CD4-positive, CD25-positive, alpha-beta regulatory T cell (primary cell): ENCODE measurements at regions not wholly inside any gene's neighbourhood (a gene's known extent, or its start where the extent isn't known, plus 50 kb on each side); places are given as distances from the start of the nearest gene placed in this dataset.

Experiments used
- ATAC-seq, 2 donors: fragments of 150-1000 bp; cut with Tn5 transposase; one replicate each; pipeline ENCODE4 v1.10.0; 2021; ENCODE audit warnings: low read depth in 2 of 2, moderate number of reproducible peaks in 2 of 2, moderate library complexity in 1 of 2
- DNase-seq, 3 donors: peaks; one replicate each; pipeline versions ENCODE4 v3.0.0 to v3.0.0-alpha.2; 2012 to 2022; ENCODE audit warnings: mixed read lengths in 1 of 3
- H3K27ac ChIP-seq: one replicate; pipeline ENCODE4 v1.7.0; 2013; ENCODE audit warnings: mild to moderate bottlenecking, low read length; ENCODE audit not compliant: insufficient read depth, poor library complexity, severe bottlenecking
- H3K27me3 ChIP-seq: one replicate; pipeline ENCODE4 v1.7.0; 2013; ENCODE audit warnings: low read length; ENCODE audit not compliant: control insufficient read depth, insufficient read depth
- H3K36me3 ChIP-seq: one replicate; pipeline ENCODE4 v1.7.0; 2013; ENCODE audit warnings: mild to moderate bottlenecking, low read length, moderate library complexity; ENCODE audit not compliant: control insufficient read depth, insufficient read depth
- H3K4me1 ChIP-seq: 2 replicates; pipeline ENCODE4 v1.7.0; 2013; ENCODE audit warnings: mild to moderate bottlenecking, low read length; ENCODE audit not compliant: insufficient read depth, control insufficient read depth, poor library complexity, severe bottlenecking
- H3K4me3 ChIP-seq: one replicate; pipeline ENCODE4 v1.7.0; 2013; ENCODE audit warnings: low read depth, mild to moderate bottlenecking, low read length, moderate library complexity
- H3K9me3 ChIP-seq, 2 experiments: 1 replicate in 1 of 2; 2 replicates in 1 of 2; pipeline ENCODE4 v1.7.0; 2013; ENCODE audit warnings: low read length in 2 of 2, mild to moderate bottlenecking in 1 of 2, moderate library complexity in 1 of 2; ENCODE audit not compliant: control insufficient read depth in 2 of 2
- H3K27ac Mint-ChIP-seq, 3 donors: one replicate each; pipeline ENCODE4 v1.8.0; 2020 to 2022; ENCODE audit warnings: mild to moderate bottlenecking in 3 of 3, mixed read lengths in 3 of 3, moderate library complexity in 2 of 3
- H3K27me3 Mint-ChIP-seq: one replicate; pipeline ENCODE4 v1.8.0; 2022; ENCODE audit warnings: mild to moderate bottlenecking, mixed read lengths
- H3K36me3 Mint-ChIP-seq: one replicate; pipeline ENCODE4 v1.8.0; 2020; ENCODE audit warnings: mixed read lengths
- H3K4me1 Mint-ChIP-seq, 4 donors: one replicate each; pipeline ENCODE4 v1.8.0; 2020 to 2022; ENCODE audit warnings: mixed read lengths in 4 of 4, mild to moderate bottlenecking in 1 of 4
- H3K4me3 Mint-ChIP-seq, 4 donors: one replicate each; pipeline ENCODE4 v1.8.0; 2020 to 2022; ENCODE audit warnings: mild to moderate bottlenecking in 4 of 4, mixed read lengths in 4 of 4, moderate library complexity in 3 of 4
- H3K9me3 Mint-ChIP-seq, 7 donors: one replicate each; pipeline ENCODE4 v1.8.0; 2020 to 2022; ENCODE audit warnings: mixed read lengths in 7 of 7, mild to moderate bottlenecking in 3 of 7, moderate library complexity in 2 of 7

GRCh38 chr1:187621951-187622350, 793.2 kb downstream of the PLA2G4A start:
- Mint-ChIP-seq H3K9me3 (peaks cover 2 to 16% (median 5%) of the 10 kb centered on the region in 7 donors), H3K27ac (no peak overlapping the region), H3K4me1 (no peaks in the 10 kb centered on the region), H3K4me3 (no peak overlapping the region), H3K27me3 (no peaks in the 10 kb centered on the region), H3K36me3 (no peaks in the 10 kb centered on the region)
- H3K9me3 ChIP-seq = peaks cover 0 to 1% of the 10 kb centered on the region in 2 experiments
- H3K27me3 ChIP-seq = no peaks in the 10 kb centered on the region
- DNase-seq (no peak), ATAC-seq (no peak)
- H3K4me1 ChIP-seq = no peaks in the 10 kb centered on the region
- no peaks in the 10 kb centered on the region for H3K36me3 ChIP-seq
- no peak overlapping the region for H3K4me3 ChIP-seq
- H3K27ac ChIP-seq = no peak overlapping the region

DNA sequence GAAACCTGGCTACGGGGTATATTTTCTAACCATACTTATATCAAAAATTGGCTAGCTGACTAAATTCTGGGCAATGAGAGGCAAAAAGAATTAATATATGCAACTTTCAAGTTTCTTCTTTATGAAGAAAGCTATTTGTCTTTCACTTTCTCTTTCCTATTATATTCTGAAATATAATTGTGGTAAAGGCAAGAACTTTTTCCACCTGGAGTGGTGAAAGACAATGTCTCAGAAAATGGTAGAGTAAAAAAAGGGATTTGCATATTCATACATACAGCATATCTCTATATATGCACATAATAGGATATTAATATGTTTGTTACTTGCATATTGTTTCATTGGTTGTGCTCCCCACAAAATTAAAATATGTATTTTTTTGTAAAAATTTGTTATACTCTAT, 793.8 kb downstream of the PLA2G4A start:
- H3K27ac ChIP-seq = no peak overlapping the region
- H3K27me3 Mint-ChIP-seq = no peaks in the 10 kb centered on the region
- H3K4me1 ChIP-seq = no peaks in the 10 kb centered on the region
- DNase-seq (no peak), ATAC-seq (no peak)
- H3K4me3 ChIP-seq = no peak overlapping the region
- peaks cover 0 to 1% of the 10 kb centered on the region in 2 experiments for H3K9me3 ChIP-seq
- H3K27me3 ChIP-seq = no peaks in the 10 kb centered on the region
- no peaks in the 10 kb centered on the region for H3K4me1 Mint-ChIP-seq
- H3K36me3 Mint-ChIP-seq = no peaks in the 10 kb centered on the region
- H3K36me3 ChIP-seq = no peaks in the 10 kb centered on the region
- no peak overlapping the region for H3K27ac Mint-ChIP-seq
- peaks cover 2 to 12% (median 6%) of the 10 kb centered on the region in 7 donors for H3K9me3 Mint-ChIP-seq
- H3K4me3 Mint-ChIP-seq = no peak overlapping the region

DNA sequence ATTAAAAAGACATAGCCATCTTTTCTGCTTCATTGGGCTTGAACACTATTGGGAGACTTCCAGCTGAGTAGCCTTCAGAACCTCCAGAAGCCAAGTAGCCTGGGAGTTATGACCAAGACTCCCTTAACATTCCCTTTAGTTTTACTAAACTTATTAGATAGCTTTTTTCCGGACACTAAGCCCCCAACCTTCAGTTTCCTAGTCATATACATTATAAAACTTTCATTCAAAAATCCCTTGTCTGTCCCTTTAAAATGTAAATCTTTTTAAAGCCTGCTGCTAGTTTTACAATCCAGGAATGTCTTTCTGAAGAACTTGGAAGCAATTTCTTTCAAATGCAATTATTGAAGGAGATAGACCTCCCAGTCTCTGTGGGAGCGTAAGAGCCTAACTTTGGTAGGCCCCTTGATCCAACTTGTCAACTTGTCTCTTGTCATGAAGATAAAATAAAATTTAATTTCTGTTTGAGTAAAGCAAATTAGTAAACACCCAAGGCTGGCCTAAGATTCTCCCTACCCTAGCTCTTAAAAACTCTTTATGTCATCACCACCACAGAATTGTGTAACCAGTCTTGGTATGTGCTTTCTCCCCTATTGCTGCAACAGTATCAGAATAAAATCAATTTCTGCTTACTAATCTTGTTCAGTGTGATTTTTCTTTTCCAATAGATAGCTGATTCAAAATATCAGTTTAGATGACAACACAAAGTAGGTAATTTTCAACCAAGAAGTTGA, 796.2 kb downstream of the PLA2G4A start:
- ATAC-seq (no peak), DNase-seq (no peak)
- Mint-ChIP-seq H3K36me3 (no peaks in the 10 kb centered on the region), H3K4me3 (no peak overlapping the region), H3K4me1 (no peaks in the 10 kb centered on the region), H3K27me3 (no peaks in the 10 kb centered on the region), H3K9me3 (peaks cover 3 to 10% (median 4%) of the 10 kb centered on the region in 7 donors), H3K27ac (no peak overlapping the region)
- no peak overlapping the region for H3K27ac ChIP-seq
- no peak overlapping the region for H3K4me3 ChIP-seq
- H3K9me3 ChIP-seq = peaks cover 0 to 1% of the 10 kb centered on the region in 2 experiments
- H3K36me3 ChIP-seq = no peaks in the 10 kb centered on the region
- no peaks in the 10 kb centered on the region for H3K4me1 ChIP-seq
- H3K27me3 ChIP-seq = no peaks in the 10 kb centered on the region

DNA sequence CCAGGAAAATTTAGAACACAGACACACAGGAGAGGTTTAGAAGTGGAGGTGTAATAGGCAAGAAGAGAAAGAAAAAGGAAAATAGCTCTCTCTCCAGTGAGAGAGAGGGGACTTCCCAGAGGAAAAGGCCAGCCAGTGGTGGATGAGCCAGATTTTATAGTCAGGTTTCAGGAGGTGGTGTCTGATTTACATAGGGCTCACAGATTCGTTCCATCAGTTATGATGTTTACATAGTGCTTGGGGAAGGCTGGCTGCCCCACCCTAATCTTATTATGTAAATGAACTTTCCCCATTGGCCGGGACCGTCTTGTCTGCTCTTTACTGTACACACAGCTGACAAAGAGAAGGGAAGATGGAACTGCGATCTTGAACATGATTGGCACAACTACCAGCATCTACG, 797.3 kb downstream of the PLA2G4A start:
- ATAC-seq = no peak
- no peaks in the 10 kb centered on the region for H3K4me1 ChIP-seq
- no peak for DNase-seq
- H3K9me3 ChIP-seq = peaks cover 0 to 1% of the 10 kb centered on the region in 2 experiments
- Mint-ChIP-seq H3K9me3 (peaks cover 1 to 16% (median 5%) of the 10 kb centered on the region in 7 donors), H3K36me3 (no peaks in the 10 kb centered on the region), H3K4me1 (no peaks in the 10 kb centered on the region), H3K27ac (no peak overlapping the region), H3K4me3 (no peak overlapping the region), H3K27me3 (no peaks in the 10 kb centered on the region)
- no peak overlapping the region for H3K4me3 ChIP-seq
- H3K27me3 ChIP-seq = no peaks in the 10 kb centered on the region
- no peak overlapping the region for H3K27ac ChIP-seq
- no peaks in the 10 kb centered on the region for H3K36me3 ChIP-seq

- Histone ChIP-seq H3K36me3 (no peaks in the 10 kb centered on the region), H3K4me1 (no peaks in the 10 kb centered on the region), H3K9me3 (peaks cover under 1 to 8% of the 10 kb centered on the region in 2 experiments), H3K27ac (no peak overlapping the region), H3K27me3 (no peaks in the 10 kb centered on the region), H3K4me3 (no peak overlapping the region)
- Mint-ChIP-seq H3K4me1 (no peaks in the 10 kb centered on the region), H3K4me3 (no peak overlapping the region), H3K27me3 (no peaks in the 10 kb centered on the region), H3K36me3 (no peaks in the 10 kb centered on the region), H3K9me3 (peaks cover 1 to 23% (median 4%) of the 10 kb centered on the region in 7 donors), H3K27ac (no peak overlapping the region)
- ATAC-seq = no peak
- no peak for DNase-seq
Measured at GRCh38 chr1:187627516-187627915, 798.8 kb downstream of the PLA2G4A start.

DNA sequence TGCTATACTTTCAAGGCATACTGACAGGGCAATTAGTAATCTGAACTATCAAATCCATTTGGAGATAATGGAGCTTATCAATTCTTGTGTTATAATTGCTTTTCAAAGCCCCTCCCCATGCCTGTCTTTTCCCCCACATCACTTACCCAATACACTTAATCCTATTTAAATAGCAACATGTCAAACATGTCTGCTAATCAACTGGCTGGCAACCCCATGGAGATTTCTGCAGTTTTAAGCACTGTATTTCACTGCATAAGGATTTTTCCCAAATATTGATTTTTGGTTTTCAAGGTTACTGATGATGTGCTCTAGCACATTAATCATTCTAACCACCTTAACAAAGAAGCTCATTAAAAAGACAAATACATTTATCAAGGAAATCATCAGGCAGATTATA, 800.3 kb downstream of the PLA2G4A start:
- Histone ChIP-seq H3K36me3 (no peaks in the 10 kb centered on the region), H3K27me3 (no peaks in the 10 kb centered on the region), H3K27ac (no peak overlapping the region), H3K9me3 (peaks cover 0 to 8% of the 10 kb centered on the region in 2 experiments), H3K4me3 (no peak overlapping the region), H3K4me1 (no peaks in the 10 kb centered on the region)
- H3K4me3 Mint-ChIP-seq = no peak overlapping the region
- H3K4me1 Mint-ChIP-seq = no peaks in the 10 kb centered on the region
- H3K27me3 Mint-ChIP-seq = no peaks in the 10 kb centered on the region
- DNase-seq (no peak), ATAC-seq (no peak)
- peaks cover 1 to 23% (median 4%) of the 10 kb centered on the region in 7 donors for H3K9me3 Mint-ChIP-seq
- H3K36me3 Mint-ChIP-seq = no peaks in the 10 kb centered on the region
- H3K27ac Mint-ChIP-seq = no peak overlapping the region

DNA sequence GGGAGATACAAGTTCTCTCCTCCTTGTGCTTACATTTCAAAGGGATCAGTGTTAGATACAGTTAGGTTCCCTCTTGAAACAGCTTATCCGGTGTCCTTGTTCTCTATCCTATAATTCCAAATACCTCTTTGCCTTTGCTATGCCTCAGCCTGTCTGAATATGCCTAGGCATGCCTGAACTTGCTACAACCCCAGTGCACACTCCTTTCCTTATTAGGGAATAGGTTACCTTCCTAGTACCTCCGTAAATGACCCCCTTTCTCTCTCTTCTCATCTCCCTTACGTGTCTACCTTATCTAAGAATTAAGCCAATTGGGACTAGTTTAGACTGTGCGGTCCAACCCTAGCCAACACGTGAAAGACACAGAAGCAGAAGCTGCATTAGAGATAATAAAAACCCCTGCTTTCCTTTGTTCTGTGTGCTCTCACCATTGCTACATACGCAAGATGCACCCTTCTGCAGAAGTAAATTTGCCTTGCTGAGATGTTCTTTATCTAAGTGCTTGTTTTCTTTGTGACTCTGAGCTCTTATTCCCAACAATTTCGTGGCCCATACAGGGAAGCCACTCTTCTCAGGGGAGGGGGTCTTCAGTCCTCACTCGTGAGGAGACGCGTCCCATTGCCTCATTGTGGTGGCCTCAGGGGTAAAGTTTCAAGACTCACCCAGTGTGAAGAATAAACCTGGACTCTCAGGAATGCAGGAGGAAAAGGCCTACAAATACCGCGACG, 802.1 kb downstream of the PLA2G4A start:
- H3K4me1 ChIP-seq = no peaks in the 10 kb centered on the region
- peaks cover 0 to 8% of the 10 kb centered on the region in 2 experiments for H3K9me3 ChIP-seq
- H3K4me1 Mint-ChIP-seq = no peaks in the 10 kb centered on the region
- no peaks in the 10 kb centered on the region for H3K36me3 Mint-ChIP-seq
- no peak overlapping the region for H3K27ac ChIP-seq
- no peaks in the 10 kb centered on the region for H3K36me3 ChIP-seq
- H3K27me3 Mint-ChIP-seq = no peaks in the 10 kb centered on the region
- no peaks in the 10 kb centered on the region for H3K27me3 ChIP-seq
- H3K27ac Mint-ChIP-seq = no peak overlapping the region
- no peak overlapping the region for H3K4me3 Mint-ChIP-seq
- no peak overlapping the region for H3K4me3 ChIP-seq
- peaks cover 2 to 23% (median 4%) of the 10 kb centered on the region in 7 donors for H3K9me3 Mint-ChIP-seq
- ATAC-seq = no peak
- no peak for DNase-seq

DNA sequence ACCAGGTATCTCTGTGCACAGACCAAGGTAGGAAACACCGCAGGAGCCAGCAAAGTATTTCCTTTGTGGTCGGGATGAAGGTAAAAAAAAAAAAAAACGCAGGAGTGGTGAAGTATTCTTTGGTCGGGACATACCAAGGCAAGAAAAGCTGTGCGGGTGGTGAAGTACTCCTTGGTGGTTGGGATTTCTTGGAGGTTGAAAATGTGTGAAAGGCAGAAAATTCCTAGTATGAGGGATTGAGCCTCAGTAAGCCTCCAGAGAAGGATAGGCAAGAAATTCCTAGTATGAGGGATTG, 802.6 kb downstream of the PLA2G4A start:
- Histone ChIP-seq H3K36me3 (no peaks in the 10 kb centered on the region), H3K27ac (no peak overlapping the region), H3K4me3 (no peak overlapping the region), H3K9me3 (peaks cover 0 to 8% of the 10 kb centered on the region in 2 experiments), H3K4me1 (no peaks in the 10 kb centered on the region), H3K27me3 (no peaks in the 10 kb centered on the region)
- peaks cover 2 to 22% (median 4%) of the 10 kb centered on the region in 7 donors for H3K9me3 Mint-ChIP-seq
- no peaks in the 10 kb centered on the region for H3K36me3 Mint-ChIP-seq
- H3K27ac Mint-ChIP-seq = no peak overlapping the region
- DNase-seq (no peak), ATAC-seq (no peak)
- H3K27me3 Mint-ChIP-seq = no peaks in the 10 kb centered on the region
- H3K4me3 Mint-ChIP-seq = no peak overlapping the region
- no peaks in the 10 kb centered on the region for H3K4me1 Mint-ChIP-seq
